ENCODE measurements at regions not wholly inside any gene's neighbourhood (a gene's known extent, or its start where the extent isn't known, plus 50 kb on each side); places are given as distances from the start of the nearest gene placed in this dataset.

DNA sequence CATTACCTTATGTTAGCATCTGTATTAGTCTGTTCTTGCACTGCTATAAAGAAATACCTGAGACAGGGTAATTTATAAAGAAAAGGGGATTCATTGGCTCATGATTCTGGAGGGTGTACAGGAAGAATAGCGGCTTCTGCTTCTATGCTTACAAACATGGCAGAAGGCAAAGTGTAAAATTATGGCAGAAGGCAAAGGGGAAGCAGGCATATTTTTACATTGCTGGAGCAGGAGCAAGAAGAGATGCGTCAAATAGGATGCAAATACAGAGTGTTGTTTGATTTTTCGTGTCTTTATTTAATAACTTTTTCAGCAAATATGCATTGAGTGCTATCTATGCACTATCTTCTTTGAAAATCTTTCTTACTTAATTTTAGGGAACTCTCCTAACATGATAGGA, 210.7 kb upstream of the SSTR1 start:
- Histone ChIP-seq H3K9me3 (ENCODE audit: low read depth, low read length, poor library complexity, severe bottlenecking) (no peaks in the 10 kb centered on the region), H3K4me3 (ENCODE audit: low read depth, low read length, poor library complexity, severe bottlenecking) (no peak overlapping the region), H3K27me3 (replicated peaks; ENCODE audit: insufficient read depth, low read depth, low read length, poor library complexity) (no peaks in the 10 kb centered on the region), H3K36me3 (ENCODE audit: insufficient read depth, low read length, poor library complexity, severe bottlenecking) (no peaks in the 10 kb centered on the region), H3K27ac (ENCODE audit: low read depth, low read length, poor library complexity, severe bottlenecking) (no peak overlapping the region), H3K4me1 (ENCODE audit: insufficient read depth, low read length, poor library complexity, severe bottlenecking) (no peaks in the 10 kb centered on the region)
- DNase-seq (ENCODE audit: low spot score) = no peak
- intact Hi-C loops (cut with micrococcal nuclease; ENCODE audit: unreplicated experiment) = no loop called here
- BruUV-seq (replicated peaks) = no TSS peak
- POLR2A ChIA-PET (ENCODE audit: low non-redundant PET) = no interaction called here
- CTCF ChIA-PET = no interaction called here
- no peak for TF ChIP-seq EZH2 (IDR thresholded peaks at IDR 0.05; ENCODE audit: borderline replicate concordance, low read depth, low read length, poor library complexity, severe bottlenecking)
- TF ChIP-seq, protein P1, sequence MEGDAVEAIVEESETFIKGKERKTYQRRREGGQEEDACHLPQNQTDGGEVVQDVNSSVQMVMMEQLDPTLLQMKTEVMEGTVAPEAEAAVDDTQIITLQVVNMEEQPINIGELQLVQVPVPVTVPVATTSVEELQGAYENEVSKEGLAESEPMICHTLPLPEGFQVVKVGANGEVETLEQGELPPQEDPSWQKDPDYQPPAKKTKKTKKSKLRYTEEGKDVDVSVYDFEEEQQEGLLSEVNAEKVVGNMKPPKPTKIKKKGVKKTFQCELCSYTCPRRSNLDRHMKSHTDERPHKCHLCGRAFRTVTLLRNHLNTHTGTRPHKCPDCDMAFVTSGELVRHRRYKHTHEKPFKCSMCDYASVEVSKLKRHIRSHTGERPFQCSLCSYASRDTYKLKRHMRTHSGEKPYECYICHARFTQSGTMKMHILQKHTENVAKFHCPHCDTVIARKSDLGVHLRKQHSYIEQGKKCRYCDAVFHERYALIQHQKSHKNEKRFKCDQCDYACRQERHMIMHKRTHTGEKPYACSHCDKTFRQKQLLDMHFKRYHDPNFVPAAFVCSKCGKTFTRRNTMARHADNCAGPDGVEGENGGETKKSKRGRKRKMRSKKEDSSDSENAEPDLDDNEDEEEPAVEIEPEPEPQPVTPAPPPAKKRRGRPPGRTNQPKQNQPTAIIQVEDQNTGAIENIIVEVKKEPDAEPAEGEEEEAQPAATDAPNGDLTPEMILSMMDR (conservative IDR thresholded peaks at IDR 0.05; ENCODE audit: low read depth, low read length) = no peak

DNA sequence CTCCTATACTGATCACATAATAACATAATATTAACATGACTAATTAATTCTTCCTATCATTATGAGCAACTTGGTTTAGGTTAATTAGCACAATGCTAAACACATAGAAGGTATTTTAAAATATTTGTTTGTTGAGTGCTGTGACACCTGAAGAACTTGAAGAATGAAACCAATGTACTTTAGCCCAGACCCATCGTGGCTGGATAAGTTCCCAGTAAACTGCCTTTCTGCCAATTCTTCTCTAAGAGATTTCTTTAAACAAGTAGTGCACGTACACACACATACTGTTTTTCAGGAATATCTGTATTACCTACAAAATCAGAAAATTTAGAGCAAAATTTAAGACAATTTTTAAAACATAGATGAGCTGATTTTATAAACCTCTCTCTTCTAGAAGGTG, 207.4 kb upstream of the SSTR1 start:
- POLR2A ChIA-PET (ENCODE audit: low non-redundant PET) = no interaction called here
- H3K4me3 ChIP-seq (ENCODE audit: low read depth, low read length, poor library complexity, severe bottlenecking) = no peak overlapping the region
- no peaks in the 10 kb centered on the region for H3K4me1 ChIP-seq (ENCODE audit: insufficient read depth, low read length, poor library complexity, severe bottlenecking)
- no peaks in the 10 kb centered on the region for H3K9me3 ChIP-seq (ENCODE audit: low read depth, low read length, poor library complexity, severe bottlenecking)
- no peaks in the 10 kb centered on the region for H3K27me3 ChIP-seq (replicated peaks; ENCODE audit: insufficient read depth, low read depth, low read length, poor library complexity)
- BruUV-seq (replicated peaks) = no TSS peak
- no peak overlapping the region for H3K27ac ChIP-seq (ENCODE audit: low read depth, low read length, poor library complexity, severe bottlenecking)
- DNase-seq (ENCODE audit: low spot score) = no peak
- intact Hi-C loops (cut with micrococcal nuclease; ENCODE audit: unreplicated experiment) = no loop called here
- CTCF ChIA-PET = no interaction called here
- no peak for TF ChIP-seq EZH2 (IDR thresholded peaks at IDR 0.05; ENCODE audit: borderline replicate concordance, low read depth, low read length, poor library complexity, severe bottlenecking)
- TF ChIP-seq, protein P1 (conservative IDR thresholded peaks at IDR 0.05; ENCODE audit: low read depth, low read length) = no peak
- no peaks in the 10 kb centered on the region for H3K36me3 ChIP-seq (ENCODE audit: insufficient read depth, low read length, poor library complexity, severe bottlenecking)

DNA sequence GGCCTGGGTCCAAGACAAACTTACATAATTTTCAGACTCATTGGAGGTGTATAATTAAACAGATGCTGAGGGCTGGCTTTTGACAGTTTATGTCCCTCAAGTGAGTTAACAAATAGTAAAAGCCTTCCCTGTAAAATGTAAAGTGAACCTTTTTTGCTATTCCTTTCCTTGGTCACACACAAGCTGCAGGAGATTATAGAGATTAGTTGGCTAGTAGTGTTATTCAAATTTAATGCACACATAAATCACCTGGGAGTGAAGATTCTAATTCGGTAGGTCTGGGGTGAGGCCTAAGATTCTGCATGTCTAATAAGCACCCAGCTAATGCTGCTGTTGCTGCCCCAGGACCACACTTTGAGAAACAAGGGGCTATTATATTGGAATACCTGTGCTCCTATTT, 206.2 kb upstream of the SSTR1 start:
- H3K27ac ChIP-seq (ENCODE audit: low read depth, low read length, poor library complexity, severe bottlenecking) = no peak overlapping the region
- no TSS peak for BruUV-seq (replicated peaks)
- POLR2A ChIA-PET (ENCODE audit: low non-redundant PET) = no interaction called here
- H3K4me1 ChIP-seq (ENCODE audit: insufficient read depth, low read length, poor library complexity, severe bottlenecking) = no peaks in the 10 kb centered on the region
- no peaks in the 10 kb centered on the region for H3K9me3 ChIP-seq (ENCODE audit: low read depth, low read length, poor library complexity, severe bottlenecking)
- intact Hi-C loops (cut with micrococcal nuclease; ENCODE audit: unreplicated experiment) = no loop called here
- TF ChIP-seq, protein P1 (conservative IDR thresholded peaks at IDR 0.05; ENCODE audit: low read depth, low read length) = no peak
- TF ChIP-seq EZH2 (IDR thresholded peaks at IDR 0.05; ENCODE audit: borderline replicate concordance, low read depth, low read length, poor library complexity, severe bottlenecking) = no peak
- no peak for DNase-seq (ENCODE audit: low spot score)
- H3K27me3 ChIP-seq (replicated peaks; ENCODE audit: insufficient read depth, low read depth, low read length, poor library complexity) = no peaks in the 10 kb centered on the region
- CTCF ChIA-PET = no interaction called here
- H3K36me3 ChIP-seq (ENCODE audit: insufficient read depth, low read length, poor library complexity, severe bottlenecking) = no peaks in the 10 kb centered on the region
- no peak overlapping the region for H3K4me3 ChIP-seq (ENCODE audit: low read depth, low read length, poor library complexity, severe bottlenecking)
